CD4-positive, alpha-beta T cell treated with Interleukin-12 subunit alpha and Interleukin-12 subunit beta, for 1 hour (primary cell): ENCODE measurements at regions not wholly inside any gene's neighbourhood (a gene's known extent, or its start where the extent isn't known, plus 50 kb on each side); places are given as distances from the start of the nearest gene placed in this dataset.

Experiments used
- DNase-seq: peaks from one replicate; pipeline ENCODE4 v3.0.0-alpha.2; 2020

DNA sequence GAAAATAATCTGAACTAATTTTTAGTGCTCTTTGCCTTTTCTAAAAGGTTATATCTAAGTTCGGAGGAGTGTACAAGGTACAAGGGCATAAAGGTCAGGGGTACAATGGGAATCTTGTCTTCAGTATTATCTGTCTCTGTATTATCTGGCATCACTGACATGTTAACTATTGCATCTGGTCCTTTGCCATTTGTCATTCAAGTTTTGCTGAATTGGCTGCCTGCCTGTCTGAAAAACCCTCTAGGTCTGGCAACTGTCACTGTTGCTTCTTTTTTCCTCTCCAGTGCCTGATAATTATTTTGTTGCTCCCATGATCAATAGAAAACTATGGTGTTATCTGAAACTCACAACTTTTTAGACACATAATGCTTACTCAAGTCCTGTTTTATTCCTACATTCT lies 112.5 kb upstream of the STK26 start:
- DNase-seq = no peak

DNA sequence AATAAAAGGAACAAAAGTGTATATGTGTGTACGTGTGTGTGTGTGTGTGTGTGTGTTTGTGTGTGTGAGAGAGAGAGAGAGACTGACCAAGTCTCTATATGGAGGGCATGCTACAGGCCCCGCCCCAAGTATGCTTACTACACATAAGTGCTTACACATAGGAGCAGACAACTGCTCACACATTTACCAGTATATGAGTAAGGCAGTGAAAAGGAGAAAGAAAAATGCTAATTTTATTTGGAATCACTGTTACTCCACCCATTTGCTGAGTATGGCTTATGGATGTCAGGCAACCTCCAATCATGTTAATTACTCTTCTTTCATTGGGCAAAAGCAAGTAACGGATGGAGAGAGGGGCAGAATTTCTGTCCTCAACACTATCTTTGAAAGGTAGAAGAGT lies 107.6 kb upstream of the STK26 start:
- DNase-seq = no peak

- no peak for DNase-seq
Observed at GRCh38 chrX:131917588-131917987, 105.5 kb upstream of the STK26 start.

DNA sequence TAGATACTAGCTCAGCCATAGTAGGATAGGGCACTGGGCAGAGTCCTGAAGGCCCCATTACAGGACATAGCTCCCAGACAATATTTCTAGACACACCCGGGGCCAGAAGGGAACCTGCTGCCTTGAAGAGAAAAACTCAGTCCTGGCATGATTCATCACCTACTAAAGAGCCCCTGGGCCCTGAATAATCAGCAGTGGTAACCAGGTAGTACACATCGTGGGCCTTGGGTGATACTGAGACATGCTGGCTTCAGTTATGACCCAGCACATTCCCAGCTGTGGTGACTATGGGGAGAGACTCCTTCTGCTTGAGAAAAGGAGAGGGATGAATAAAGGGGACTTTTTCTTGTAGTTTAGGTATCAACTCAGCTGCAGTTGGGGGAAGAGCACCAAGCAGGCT lies 104.3 kb upstream of the STK26 start:
- no peak for DNase-seq

DNA sequence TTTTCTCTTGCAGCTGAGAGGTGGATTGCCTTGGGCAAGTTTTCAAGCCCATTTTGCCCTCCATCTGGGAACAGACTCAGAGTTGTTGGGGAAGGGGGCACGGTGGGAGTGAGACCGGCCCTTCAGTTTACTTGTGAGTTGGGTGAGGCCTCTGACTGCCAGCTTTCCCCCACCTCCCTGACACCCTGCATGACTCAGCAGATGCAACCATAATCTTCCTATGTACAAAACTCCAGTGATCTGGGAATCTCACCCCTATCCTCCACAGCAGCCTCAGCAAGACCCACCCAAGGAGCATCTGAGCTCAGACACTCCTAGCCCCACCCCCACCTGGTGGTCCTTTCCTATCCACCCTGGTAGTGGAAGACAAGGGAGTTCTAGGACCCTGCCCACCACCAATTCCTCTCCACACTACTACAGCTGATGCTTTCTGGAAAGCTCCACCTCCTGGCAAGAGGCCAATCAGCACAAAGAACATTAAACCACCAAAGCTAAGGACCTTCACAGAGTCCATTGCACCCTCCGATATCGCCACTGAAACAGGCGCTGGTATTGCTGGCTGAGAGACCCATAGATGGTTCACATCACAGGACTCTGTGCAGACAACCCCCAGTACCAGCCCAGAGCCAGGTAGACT lies 99.4 kb upstream of the STK26 start:
- no peak for DNase-seq

DNA sequence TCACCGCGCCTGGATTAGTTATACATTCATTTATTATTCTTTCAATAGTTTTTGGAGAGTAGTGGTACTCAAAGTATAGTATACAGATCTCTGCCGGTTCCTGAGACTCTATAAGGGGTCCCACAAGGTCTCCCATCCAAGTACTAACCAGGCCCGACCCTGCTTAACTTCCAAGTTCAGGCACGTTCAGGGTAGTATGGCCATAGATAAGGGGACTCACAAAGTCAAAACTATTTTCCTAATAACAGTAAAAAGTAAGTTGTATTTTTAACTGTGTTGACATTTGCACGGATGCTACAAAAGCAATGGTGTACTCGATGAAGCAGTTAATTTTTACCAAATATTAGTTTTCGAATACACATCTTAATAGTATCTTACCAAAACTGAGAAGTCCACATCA lies 84.4 kb upstream of the STK26 start:
- DNase-seq = no peak

- no peak for DNase-seq
Observed at GRCh38 chrX:131942034-131942433, 81.1 kb upstream of the STK26 start.

DNA sequence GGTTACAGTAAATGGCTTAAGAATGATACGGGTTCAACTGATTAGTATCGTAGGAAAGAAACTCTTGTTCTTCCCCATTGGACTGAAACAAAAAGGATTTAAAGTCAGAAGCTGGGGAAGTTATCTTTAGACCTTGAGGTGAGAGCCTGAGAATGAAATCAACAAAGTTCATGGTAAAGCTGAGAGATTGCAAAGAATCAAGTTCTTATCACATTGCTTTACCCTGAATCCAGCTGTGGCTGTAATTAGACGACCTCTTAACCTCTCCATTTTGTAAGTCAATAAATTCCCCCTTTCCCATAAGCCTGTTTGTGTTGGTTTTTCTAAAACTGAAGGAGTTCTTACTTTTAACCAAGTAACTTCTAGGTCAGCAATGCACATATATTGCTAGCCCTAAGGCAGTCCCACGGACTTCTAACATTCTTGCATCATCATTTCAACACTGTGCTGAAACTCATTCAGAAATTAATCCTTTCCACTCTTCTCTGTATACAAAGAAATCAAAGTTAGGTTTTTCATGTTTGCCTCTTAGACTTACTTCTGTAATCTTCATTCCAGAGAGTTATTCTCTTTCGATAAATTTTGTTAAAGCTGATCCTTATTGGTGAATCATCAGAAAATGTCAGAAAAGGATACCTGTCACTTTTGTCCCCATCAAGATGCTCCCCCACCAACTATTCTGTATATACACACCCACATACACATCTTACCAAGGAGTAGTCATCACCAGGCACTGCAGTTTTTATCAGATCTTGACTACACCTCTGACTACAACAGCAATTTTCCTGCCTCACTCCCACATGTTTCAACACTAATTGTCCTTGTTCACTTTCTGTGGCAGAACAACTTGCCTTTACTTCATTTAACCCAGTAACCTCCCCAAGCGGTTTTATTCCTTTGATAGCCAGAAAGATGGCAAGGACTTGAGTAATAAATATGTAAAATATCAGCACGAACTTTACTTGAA lies 77.9 kb upstream of the STK26 start:
- no peak for DNase-seq

GRCh38 chrX:131951166-131951565 lies 71.9 kb upstream of the STK26 start:
- no peak for DNase-seq

- no peak for DNase-seq
Observed at GRCh38 chrX:131955099-131955777, 67.9 kb upstream of the STK26 start.

DNA sequence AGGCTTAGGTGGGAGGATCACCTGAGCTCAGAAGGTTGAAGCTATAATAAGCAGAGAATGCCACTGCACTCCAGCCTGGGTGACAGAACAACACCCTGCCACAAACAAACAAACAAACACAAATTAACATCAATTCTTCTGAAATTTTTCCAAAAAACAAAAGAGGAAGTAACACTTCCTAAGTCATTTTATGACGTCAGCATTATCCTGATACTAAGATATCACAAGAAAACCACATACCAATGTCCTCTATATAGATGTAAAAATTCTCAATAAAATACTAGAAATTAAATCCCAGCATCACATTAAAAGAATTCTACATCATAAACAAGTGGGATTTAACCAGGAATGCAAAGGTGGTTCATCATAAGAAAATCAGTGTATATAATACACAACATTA lies 64.4 kb upstream of the STK26 start:
- DNase-seq = no peak

GRCh38 chrX:131970347-131970746 lies 52.8 kb upstream of the STK26 start:
- DNase-seq = no peak
